HEK293 (cell line): ENCODE measurements at regions not wholly inside any gene's neighbourhood (a gene's known extent, or its start where the extent isn't known, plus 50 kb on each side); places are given as distances from the start of the nearest gene placed in this dataset.

Experiments
- CTCF ChIA-PET: fragments of 350-600 bp; formaldehyde crosslinking; extraction: SDS; loops from one replicate; lab custom pipeline; 2021; ENCODE audit warnings: antibody characterized with exemption; lab: Yijun Ruan, JAX
- POLR2A ChIA-PET: fragments of 300-600 bp; formaldehyde crosslinking; extraction: SDS; loops from one replicate; lab custom pipeline; 2020; ENCODE audit warnings: antibody characterized with exemption, inconsistent platforms; lab: Yijun Ruan, JAX
- H3K27ac ChIP-seq: fragments of 200-500 bp; sonication (Bioruptor generic); 2 replicates; pipeline ENCODE4 v1.5.1; 2014; ENCODE audit warnings: low read depth, low read length, control low read depth, inconsistent platforms; ENCODE audit errors: extremely low read depth
- H3K36me3 ChIP-seq, 2 experiments: fragments of 200-500 bp in 1 of 2; sonication (Bioruptor generic) in 1 of 2; 1 replicate in 1 of 2; 2 replicates in 1 of 2; pipeline ENCODE4 v1.5.1; 2014 to 2017; ENCODE audit warnings: inconsistent platforms in 2 of 2, low read length in 2 of 2; ENCODE audit not compliant: control insufficient read depth in 2 of 2, insufficient read depth in 1 of 2
- H3K4me1 ChIP-seq: fragments of 200-500 bp; sonication (Bioruptor generic); 2 replicates; pipeline ENCODE4 v1.5.1; 2014; ENCODE audit warnings: mild to moderate bottlenecking, low read length, inconsistent platforms; ENCODE audit not compliant: control insufficient read depth, insufficient read depth
- H3K4me3 ChIP-seq: 2 replicates; pipeline ENCODE4 v1.5.1; 2011; ENCODE audit warnings: low read depth, mild to moderate bottlenecking, control low read depth, low read length, moderate library complexity
- H3K9me3 ChIP-seq: fragments of 200-500 bp; sonication (Bioruptor generic); 2 replicates; pipeline ENCODE4 v1.5.1; 2014; ENCODE audit warnings: low read depth, low read length, inconsistent platforms; ENCODE audit not compliant: control insufficient read depth, insufficient read depth
- BCL11A ChIP-seq: fragments of 450-650 bp; formaldehyde crosslinking; IDR thresholded peaks from 2 replicates; pipeline ENCODE4 v1.5.1; 2016; ENCODE audit warnings: low read depth, missing biosample characterization, missing genetic modification characterization
- REST ChIP-seq: fragments of 450-650 bp; formaldehyde crosslinking; IDR thresholded peaks from 2 replicates; pipeline ENCODE4 v1.5.1; 2016; ENCODE audit warnings: missing biosample characterization, missing genetic modification characterization
- SALL2 ChIP-seq: fragments of 450-650 bp; formaldehyde crosslinking; IDR thresholded peaks from 2 replicates; pipeline ENCODE4 v1.5.0; 2017; ENCODE audit warnings: missing biosample characterization, mild to moderate bottlenecking, missing genetic modification characterization, borderline replicate concordance
- SP3 ChIP-seq: fragments of 450-650 bp; formaldehyde crosslinking; IDR thresholded peaks from 2 replicates; pipeline ENCODE4 v1.5.1; 2016; ENCODE audit warnings: missing biosample characterization, missing genetic modification characterization
- ZFHX2 ChIP-seq: fragments of 450-650 bp; formaldehyde crosslinking; conservative IDR thresholded peaks from 2 replicates; pipeline ENCODE4 v1.5.1; 2016; ENCODE audit warnings: missing biosample characterization, missing genetic modification characterization
- ZNF221 ChIP-seq: fragments of 450-650 bp; formaldehyde crosslinking; IDR thresholded peaks from 2 replicates; pipeline ENCODE4 v1.5.1; 2017; ENCODE audit warnings: missing biosample characterization, missing genetic modification characterization, borderline replicate concordance
- ZNF24 ChIP-seq: fragments of 450-650 bp; formaldehyde crosslinking; IDR thresholded peaks from 2 replicates; pipeline ENCODE4 v1.5.1; 2016; ENCODE audit warnings: missing biosample characterization, missing genetic modification characterization
- ZNF266 ChIP-seq: fragments of 450-650 bp; formaldehyde crosslinking; IDR thresholded peaks from 2 replicates; pipeline ENCODE4 v1.5.1; 2016; ENCODE audit warnings: missing biosample characterization, missing genetic modification characterization, low read depth
- ZNF292 ChIP-seq: fragments of 450-650 bp; formaldehyde crosslinking; IDR thresholded peaks from 2 replicates; pipeline ENCODE4 v1.5.1; 2016; ENCODE audit warnings: low read depth, missing biosample characterization, missing genetic modification characterization, borderline replicate concordance
- ZNF394 ChIP-seq: fragments of 450-650 bp; formaldehyde crosslinking; IDR thresholded peaks from 2 replicates; pipeline ENCODE4 v1.5.1; 2016; ENCODE audit warnings: missing biosample characterization, missing genetic modification characterization, mild to moderate bottlenecking, moderate library complexity, borderline replicate concordance
- ZNF513 ChIP-seq: fragments of 450-650 bp; IDR thresholded peaks from 2 replicates; pipeline ENCODE4 v1.5.1; 2018; ENCODE audit warnings: missing biosample characterization, missing genetic modification characterization
- ZNF548 ChIP-seq: fragments of 450-650 bp; formaldehyde crosslinking; IDR thresholded peaks from 2 replicates; pipeline ENCODE4 v1.5.1; 2016; ENCODE audit warnings: missing biosample characterization, missing genetic modification characterization
- ZNF600 ChIP-seq: fragments of 450-650 bp; formaldehyde crosslinking; IDR thresholded peaks from 2 replicates; pipeline ENCODE4 v1.5.1; 2016; ENCODE audit warnings: missing biosample characterization, missing genetic modification characterization
- ZNF677 ChIP-seq: fragments of 450-650 bp; IDR thresholded peaks from 2 replicates; pipeline ENCODE4 v1.5.0; 2018; ENCODE audit warnings: missing biosample characterization, mild to moderate bottlenecking, missing genetic modification characterization, moderate library complexity
- ZNF701 ChIP-seq: fragments of 450-650 bp; formaldehyde crosslinking; IDR thresholded peaks from 2 replicates; pipeline ENCODE4 v1.5.1; 2016; ENCODE audit warnings: missing biosample characterization, missing genetic modification characterization
- ZNF707 ChIP-seq: fragments of 450-650 bp; formaldehyde crosslinking; IDR thresholded peaks from 2 replicates; pipeline ENCODE4 v1.5.1; 2016; ENCODE audit warnings: missing biosample characterization, missing genetic modification characterization
- ZNF747 ChIP-seq: fragments of 450-650 bp; formaldehyde crosslinking; IDR thresholded peaks from 2 replicates; pipeline ENCODE4 v1.5.1; 2016; ENCODE audit warnings: missing biosample characterization, missing genetic modification characterization
- ZNF76 ChIP-seq: fragments of 450-650 bp; formaldehyde crosslinking; IDR thresholded peaks from 2 replicates; pipeline ENCODE4; 2016; ENCODE audit warnings: low read depth, missing biosample characterization, missing genetic modification characterization, borderline replicate concordance
- ZSCAN5A ChIP-seq: fragments of 450-650 bp; formaldehyde crosslinking; IDR thresholded peaks from 2 replicates; pipeline ENCODE4 v1.5.1; 2016; ENCODE audit warnings: missing biosample characterization, missing genetic modification characterization

- Histone ChIP-seq H3K36me3 (no peaks in the 10 kb centered on the region), H3K27ac (no peak overlapping the region), H3K9me3 (no peaks in the 10 kb centered on the region), H3K4me1 (no peaks in the 10 kb centered on the region), H3K4me3 (no peak overlapping the region)
- POLR2A ChIA-PET: no interaction called here
- CTCF ChIA-PET: interaction anchor here (0.6 kb wide), 1 partner anchor 587 kb away, joined by 4 read pairs; no protein-coding TSS in a partner anchor
- TF ChIP-seq ZNF292 (tag by site-specific recombination) (no peak), ZNF707 (tag by site-specific recombination) (no peak), ZNF24 (tag by site-specific recombination) (no peak), REST (tag by site-specific recombination) (peak; percentile 91), ZNF701 (tag by site-specific recombination) (no peak), ZNF394 (tag by site-specific recombination) (no peak), ZFHX2 (tag by site-specific recombination) (no peak)
These were observed 625.8 kb downstream of the TAFA4 start for GRCh38 chr3:68306571-68306970.

- Histone ChIP-seq H3K4me3 (no peak overlapping the region), H3K4me1 (no peaks in the 10 kb centered on the region), H3K36me3 (no peaks in the 10 kb centered on the region), H3K9me3 (no peaks in the 10 kb centered on the region), H3K27ac (no peak overlapping the region)
- no peak for TF ChIP-seq ZNF266 (tag by site-specific recombination)
- no peak for TF ChIP-seq ZNF513 (tag by site-specific recombination)
- TF ChIP-seq ZNF600: no peak
- no peak for TF ChIP-seq ZNF548 (tag by site-specific recombination)
- TF ChIP-seq BCL11A (tag by site-specific recombination): no peak
- no peak for TF ChIP-seq ZNF221
- no peak for TF ChIP-seq ZNF677 (tag by site-specific recombination)
- TF ChIP-seq SALL2 (tag by site-specific recombination): no peak
- TF ChIP-seq ZFHX2 (tag by site-specific recombination): no peak
- TF ChIP-seq SP3 (tag by site-specific recombination): no peak
- TF ChIP-seq ZNF747 (tag by site-specific recombination): no peak
- TF ChIP-seq ZNF76: no peak
- TF ChIP-seq ZNF701 (tag by site-specific recombination): no peak
- ChIA-PET CTCF (no interaction called here), POLR2A (no interaction called here)
These were observed 636.9 kb downstream of the TAFA4 start for GRCh38 chr3:68295457-68295856.

- ChIA-PET CTCF (no interaction called here), POLR2A (no interaction called here)
- no peak overlapping the region for H3K4me3 ChIP-seq
- H3K27ac ChIP-seq: no peak overlapping the region
- no peaks in the 10 kb centered on the region for H3K9me3 ChIP-seq
- H3K36me3 ChIP-seq: no peaks in the 10 kb centered on the region
- no peak for TF ChIP-seq ZSCAN5A (tag by site-specific recombination)
- TF ChIP-seq, all 188 proteins: peak for 0
- no peaks in the 10 kb centered on the region for H3K4me1 ChIP-seq
These were observed 635.9 kb upstream of the SUCLG2 start for GRCh38 chr3:68290333-68290732.
